Stimulated activated effector memory CD8-positive, alpha-beta T cell treated with anti-CD3 and anti-CD28 coated beads, Interleukin-12 subunit alpha, Interleukin-12 subunit beta, amount 100 ng/mL, for 72 hours (primary cell): ENCODE measurements at regions not wholly inside any gene's neighbourhood (a gene's known extent, or its start where the extent isn't known, plus 50 kb on each side); places are given as distances from the start of the nearest gene placed in this dataset.
"Not testable (repeated sequence)": the region's sequence is repeated elsewhere in the genome, so short reads cannot be mapped to it uniquely, and the experiment has no call there.

Experiments
- ATAC-seq: fragments of 150-1000 bp; cut with Tn5 transposase; 2 replicates; pipeline ENCODE4 v1.10.0; 2021
- DNase-seq, 2 donors: peaks; one replicate each; pipeline ENCODE4 v3.0.0; 2021 to 2022; ENCODE audit warnings: low spot score in 2 of 2
- H3K27ac Mint-ChIP-seq: one replicate; pipeline ENCODE4 v1.8.0; 2022; ENCODE audit warnings: mild to moderate bottlenecking, mixed read lengths
- H3K36me3 Mint-ChIP-seq: one replicate; pipeline ENCODE4 v1.8.0; 2022; ENCODE audit warnings: mild to moderate bottlenecking, mixed read lengths
- H3K4me1 Mint-ChIP-seq: one replicate; pipeline ENCODE4 v1.8.0; 2022; ENCODE audit warnings: mixed read lengths
- H3K4me3 Mint-ChIP-seq: one replicate; pipeline ENCODE4 v1.8.0; 2022; ENCODE audit warnings: mild to moderate bottlenecking, mixed read lengths
- H3K9me3 Mint-ChIP-seq: one replicate; pipeline ENCODE4 v1.8.0; 2022; ENCODE audit warnings: mixed read lengths

DNA sequence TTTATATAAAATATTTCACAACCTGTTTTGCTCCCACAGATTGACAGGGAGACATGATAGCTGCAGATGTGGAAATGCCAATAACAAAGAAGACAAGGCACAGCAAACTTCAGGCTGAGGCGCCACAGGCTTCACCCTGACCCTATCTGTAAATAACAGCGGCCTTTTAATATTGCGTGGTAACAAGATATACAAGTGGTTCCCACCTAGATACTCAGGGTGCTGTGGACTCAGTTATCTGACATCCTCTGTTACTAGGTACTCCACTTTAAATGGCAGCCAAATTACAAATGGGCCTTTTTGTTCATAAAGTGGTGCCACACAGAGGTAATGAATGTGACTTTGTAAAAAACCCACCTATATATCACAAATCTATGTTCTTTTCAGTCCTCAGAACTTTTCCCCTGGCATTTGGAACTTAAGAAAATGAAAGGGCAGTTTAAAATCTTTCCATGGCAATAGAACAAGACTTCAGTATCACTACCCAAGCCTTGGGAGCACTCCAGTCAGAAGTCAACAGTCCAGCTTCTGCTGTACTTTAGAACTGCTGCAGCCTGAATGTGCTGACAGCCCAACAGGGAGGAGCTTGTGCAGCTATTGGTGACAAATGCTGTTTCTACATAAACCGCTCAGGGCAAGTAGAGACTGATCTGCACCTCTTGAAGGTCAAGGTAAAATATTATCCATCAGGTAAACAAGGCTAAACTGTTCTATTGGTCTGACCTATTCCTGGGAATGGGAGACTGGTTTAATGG is 86.2 kb upstream of the DCD start:
- peaks cover 9% of the 10 kb centered on the region for H3K9me3 Mint-ChIP-seq
- ATAC-seq (no peak), DNase-seq (no peak)
- no peak overlapping the region for H3K4me3 Mint-ChIP-seq
- H3K36me3 Mint-ChIP-seq: no peaks in the 10 kb centered on the region
- peaks cover 39% of the 10 kb centered on the region for H3K4me1 Mint-ChIP-seq
- no peak overlapping the region for H3K27ac Mint-ChIP-seq

DNA sequence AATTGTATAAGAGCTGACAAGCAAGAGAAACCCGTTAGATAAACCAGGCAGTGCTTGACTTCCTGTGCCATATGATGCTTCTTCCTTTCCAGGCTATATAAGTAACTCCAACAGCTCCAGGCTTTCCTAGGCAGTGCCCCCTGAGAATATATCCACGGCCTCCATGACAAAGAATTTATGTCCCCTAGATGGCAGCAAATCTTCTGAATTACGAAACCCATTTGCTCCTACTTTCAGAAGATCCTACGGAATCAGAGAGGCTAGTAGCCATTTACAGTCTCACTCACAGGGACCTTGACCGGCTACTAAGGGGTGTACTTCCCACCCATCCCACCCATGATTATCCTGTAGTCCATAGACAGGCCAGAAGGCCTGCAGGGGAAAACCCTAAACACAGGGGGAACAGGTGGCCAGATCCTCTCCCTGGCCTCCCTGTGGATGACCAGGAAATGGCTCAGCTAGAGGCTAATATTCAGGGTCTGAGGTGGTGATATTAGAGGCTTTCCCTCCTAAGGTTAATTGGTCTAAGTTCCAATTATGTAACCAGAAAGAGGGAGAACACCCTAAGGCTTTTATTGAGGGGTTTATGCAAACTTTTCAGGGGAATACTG is 77.2 kb upstream of the DCD start:
- Mint-ChIP-seq H3K36me3 (no peaks in the 10 kb centered on the region), H3K4me3 (no peak overlapping the region), H3K27ac (no peak overlapping the region), H3K9me3 (no peaks in the 10 kb centered on the region), H3K4me1 (no peaks in the 10 kb centered on the region)
- DNase-seq: no peak
- ATAC-seq: no peak

DNA sequence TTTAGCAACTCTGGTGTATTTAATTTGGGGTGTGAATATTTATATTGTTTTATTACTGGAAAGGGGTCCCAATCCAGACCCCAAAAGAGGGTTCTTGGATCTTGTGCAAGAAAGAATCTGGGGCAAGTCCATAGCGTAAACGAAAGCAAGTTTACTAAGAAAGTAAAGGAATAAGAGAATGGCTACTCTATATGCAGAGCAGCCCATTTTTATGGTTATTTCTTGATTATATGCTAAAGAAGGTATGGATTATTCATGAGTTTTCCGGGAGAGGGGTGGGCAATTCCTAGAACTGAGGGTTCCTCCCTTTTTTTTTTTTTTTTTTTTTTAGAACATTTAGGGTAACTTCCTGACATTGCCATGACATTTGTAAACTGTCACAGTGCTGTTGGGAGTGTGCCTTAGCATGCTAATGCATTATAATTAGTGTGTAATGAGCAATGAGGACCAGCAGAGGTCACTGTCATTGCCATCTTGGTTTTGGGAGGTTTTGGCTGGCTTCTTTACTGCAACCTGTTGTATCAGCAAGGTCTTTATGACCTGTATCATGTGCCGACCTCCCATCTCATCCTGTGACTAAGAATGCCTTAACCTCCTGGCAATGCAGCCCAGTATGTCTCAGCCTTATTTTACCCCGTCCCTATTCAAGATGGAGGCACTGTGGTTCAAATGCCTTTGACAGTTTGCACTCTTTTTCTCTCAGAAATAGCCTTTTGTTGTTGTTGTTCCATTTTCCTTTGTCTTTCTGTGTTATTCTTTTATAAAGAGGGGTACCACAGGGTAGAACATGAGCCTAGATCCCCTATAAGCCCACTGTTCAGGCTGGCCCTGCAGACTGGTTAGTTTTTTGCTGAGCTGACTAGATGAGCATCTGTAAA is 75.5 kb upstream of the DCD start:
- DNase-seq: peak in 1 of 2 donors; percentile 56
- Mint-ChIP-seq H3K4me1 (no peaks in the 10 kb centered on the region), H3K9me3 (no peaks in the 10 kb centered on the region), H3K4me3 (no peak overlapping the region), H3K36me3 (no peaks in the 10 kb centered on the region), H3K27ac (no peak overlapping the region)
- ATAC-seq: peak; percentile 42

DNA sequence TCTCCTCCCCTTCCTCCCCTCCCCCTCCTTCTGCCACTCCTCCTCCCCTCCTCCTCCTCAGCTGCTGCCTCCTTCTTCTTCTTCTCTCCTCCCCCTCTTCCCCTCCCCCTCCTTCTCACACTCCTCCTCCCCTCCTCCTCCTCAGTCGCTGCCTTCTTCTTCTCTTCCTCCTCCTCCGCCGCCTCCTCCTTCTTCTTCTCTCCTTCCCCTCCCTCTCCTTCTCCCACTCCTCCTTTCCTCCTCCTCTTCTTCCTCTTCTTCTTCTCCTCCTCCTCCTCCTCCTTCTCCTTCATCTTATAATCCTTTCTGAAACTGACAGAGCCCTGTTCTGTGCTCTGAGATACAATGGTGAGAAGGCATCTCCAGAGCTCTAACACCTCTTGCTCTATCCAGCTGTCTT is 73.1 kb upstream of the DCD start:
- DNase-seq (no peak), ATAC-seq (no peak)
- Mint-ChIP-seq H3K9me3 (no peaks in the 10 kb centered on the region), H3K36me3 (no peaks in the 10 kb centered on the region), H3K4me1 (no peaks in the 10 kb centered on the region), H3K4me3 (no peak overlapping the region), H3K27ac (no peak overlapping the region)

DNA sequence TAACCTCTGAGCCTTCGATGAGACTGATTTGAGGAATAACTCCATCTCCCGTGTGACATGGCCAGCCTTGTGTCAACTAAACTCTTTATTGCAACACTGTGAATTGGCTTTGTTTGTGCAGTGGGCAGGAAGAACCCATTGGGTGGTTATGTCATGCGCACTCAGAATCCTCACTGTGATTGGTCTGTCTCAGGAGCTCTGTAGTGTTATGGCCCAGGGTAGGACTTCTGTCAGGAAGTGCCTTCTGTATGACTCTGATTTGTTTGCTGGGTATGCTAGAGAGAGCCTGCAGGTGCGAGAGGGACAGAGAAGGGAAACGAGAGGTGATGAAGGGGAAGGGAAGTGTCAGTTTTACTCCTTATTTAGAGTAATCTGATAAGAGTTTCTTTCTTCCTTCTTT is 71.5 kb upstream of the DCD start:
- Mint-ChIP-seq H3K4me3 (no peak overlapping the region), H3K36me3 (no peaks in the 10 kb centered on the region), H3K27ac (peak overlapping the region; percentile 24), H3K4me1 (no peaks in the 10 kb centered on the region), H3K9me3 (no peaks in the 10 kb centered on the region)
- DNase-seq (no peak), ATAC-seq (no peak)

DNA sequence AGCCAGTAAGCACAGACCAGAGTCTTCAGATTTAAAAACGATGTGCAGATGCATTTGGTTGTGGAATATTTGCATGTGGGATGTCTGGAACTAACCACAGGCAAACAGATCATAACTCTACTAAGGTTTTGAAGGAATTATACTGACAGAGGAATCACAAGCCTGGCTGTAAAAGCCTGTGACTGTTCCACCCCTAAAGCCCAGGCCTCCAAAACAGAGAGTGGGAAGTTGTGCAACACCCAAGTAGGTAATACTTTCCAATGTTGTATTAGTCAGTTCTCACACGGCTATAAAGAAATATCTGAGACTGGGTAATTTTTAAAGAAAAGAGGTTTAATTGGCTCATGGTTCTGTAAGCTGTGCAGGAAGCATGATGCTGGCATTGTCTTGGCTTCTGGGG is 68.1 kb upstream of the DCD start:
- no peak for ATAC-seq
- Mint-ChIP-seq H3K9me3 (no peaks in the 10 kb centered on the region), H3K36me3 (no peaks in the 10 kb centered on the region), H3K27ac (no peak overlapping the region), H3K4me1 (no peaks in the 10 kb centered on the region), H3K4me3 (no peak overlapping the region)
- DNase-seq: no peak

DNA sequence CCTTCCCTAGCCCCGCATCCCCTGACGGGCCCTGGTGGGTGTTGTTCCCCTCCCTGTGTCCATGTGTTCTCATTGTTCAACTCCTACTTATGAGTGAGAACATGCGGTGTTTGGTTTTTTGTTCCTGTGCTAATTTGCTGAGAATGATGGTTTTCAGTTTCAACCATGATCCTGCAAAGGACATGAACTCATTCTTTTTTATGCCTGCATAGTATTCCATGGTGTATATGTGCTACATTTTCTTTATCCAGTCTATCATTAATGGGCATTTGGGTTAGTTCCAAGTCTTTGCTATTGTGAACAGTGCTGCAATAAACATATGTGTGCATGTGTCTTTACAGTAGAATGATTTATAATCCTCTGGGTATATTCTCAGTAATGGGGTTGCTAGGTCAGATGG is 65.7 kb upstream of the DCD start:
- H3K4me1 Mint-ChIP-seq, ATAC-seq, H3K27ac Mint-ChIP-seq, H3K9me3 Mint-ChIP-seq, DNase-seq, H3K36me3 Mint-ChIP-seq, H3K4me3 Mint-ChIP-seq: not testable (repeated sequence)

DNA sequence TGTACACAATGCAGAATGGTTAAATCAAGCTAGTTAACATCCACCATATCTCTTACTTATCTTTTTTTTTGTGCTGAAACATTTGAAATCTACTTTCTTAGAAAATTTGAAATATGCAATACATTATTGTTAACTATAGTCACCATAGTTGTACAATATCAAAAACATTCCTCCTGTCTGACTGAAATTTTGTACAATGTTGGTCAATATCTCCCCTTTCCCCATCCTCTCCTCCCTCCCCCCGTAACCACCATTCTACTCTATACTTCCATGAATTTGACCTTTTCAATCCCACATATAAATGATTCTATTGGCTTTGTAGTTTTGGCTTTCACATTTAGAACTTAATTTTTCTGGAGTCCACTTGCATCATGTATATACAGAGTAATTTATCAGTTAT is 63.5 kb upstream of the DCD start:
- Mint-ChIP-seq H3K4me1 (no peaks in the 10 kb centered on the region), H3K9me3 (no peaks in the 10 kb centered on the region), H3K36me3 (no peaks in the 10 kb centered on the region), H3K27ac (no peak overlapping the region), H3K4me3 (no peak overlapping the region)
- DNase-seq (no peak), ATAC-seq (no peak)

DNA sequence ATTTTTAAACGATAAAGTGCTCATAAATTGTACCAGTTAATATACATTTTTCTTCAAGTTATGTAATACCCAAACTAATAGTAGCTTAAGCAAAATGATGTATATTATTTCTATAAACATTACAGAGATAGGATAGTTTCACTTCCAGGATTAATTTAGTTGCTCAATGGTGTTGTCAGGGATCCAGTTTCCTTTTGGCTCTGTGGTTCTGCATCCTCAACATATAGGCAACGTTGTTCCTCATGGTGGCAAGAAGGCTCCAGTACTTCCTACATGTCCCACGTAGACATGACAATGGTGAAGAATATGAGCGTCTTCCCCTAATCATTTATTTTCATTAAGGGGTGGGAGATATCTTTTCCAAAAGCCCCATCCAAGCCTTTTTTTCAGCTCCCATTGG is 60.7 kb upstream of the DCD start:
- Mint-ChIP-seq H3K4me3 (no peak overlapping the region), H3K9me3 (no peaks in the 10 kb centered on the region), H3K4me1 (no peaks in the 10 kb centered on the region), H3K27ac (no peak overlapping the region), H3K36me3 (no peaks in the 10 kb centered on the region)
- ATAC-seq: no peak
- DNase-seq: no peak

DNA sequence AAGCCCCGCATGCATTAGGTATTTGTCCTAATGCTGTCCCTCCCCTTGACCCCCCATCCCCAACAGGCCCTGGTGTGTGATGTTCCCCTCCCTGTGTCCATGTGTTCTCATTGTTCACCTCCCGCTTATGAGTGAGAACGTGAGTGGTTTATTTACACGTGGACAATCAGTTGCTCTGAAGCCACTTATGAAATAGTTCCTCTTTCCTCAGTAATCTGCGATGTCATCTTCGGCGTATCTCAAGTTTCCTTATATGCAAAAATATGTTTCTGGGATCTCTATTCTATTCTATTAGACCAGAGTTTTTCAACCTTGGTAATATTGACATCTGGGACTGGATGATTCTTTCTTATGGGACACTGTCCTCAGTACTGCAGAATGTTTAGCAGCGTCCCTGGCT is 56.0 kb upstream of the DCD start:
- no peaks in the 10 kb centered on the region for H3K36me3 Mint-ChIP-seq
- H3K4me1 Mint-ChIP-seq: no peaks in the 10 kb centered on the region
- ATAC-seq: no peak
- DNase-seq: no peak
- H3K27ac Mint-ChIP-seq: no peak overlapping the region
- H3K9me3 Mint-ChIP-seq: no peaks in the 10 kb centered on the region
- H3K4me3 Mint-ChIP-seq: no peak overlapping the region

DNA sequence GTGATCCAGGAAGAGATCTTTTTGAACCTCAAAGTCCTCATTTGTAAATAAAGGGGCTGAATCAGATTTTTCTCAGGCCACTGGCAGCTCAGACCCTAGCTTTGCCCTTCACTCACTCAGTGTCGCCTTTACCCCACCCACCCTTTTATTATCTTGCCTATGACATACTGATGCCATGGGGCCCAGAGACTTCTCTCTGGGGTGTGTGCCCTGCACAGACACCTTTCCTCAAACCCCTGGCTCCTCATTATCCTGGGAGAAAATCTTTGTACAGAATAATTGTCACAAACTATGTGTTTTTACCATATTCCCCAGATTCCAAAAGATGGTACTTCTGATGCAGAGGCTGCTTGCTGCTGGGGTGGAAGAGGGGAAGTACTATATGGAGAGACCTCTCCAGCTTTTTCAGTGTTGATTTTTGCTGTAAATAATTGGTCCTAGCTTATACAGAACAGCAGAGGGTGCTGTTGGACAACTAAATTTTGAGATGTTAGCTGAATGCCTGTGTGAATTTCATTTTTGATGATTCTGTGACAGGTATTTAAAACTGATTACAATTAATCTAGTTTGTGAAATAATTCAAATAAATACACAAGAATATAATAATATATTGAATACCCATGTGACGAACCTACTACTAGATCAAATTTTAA is 53.9 kb upstream of the DCD start:
- no peaks in the 10 kb centered on the region for H3K9me3 Mint-ChIP-seq

DNA sequence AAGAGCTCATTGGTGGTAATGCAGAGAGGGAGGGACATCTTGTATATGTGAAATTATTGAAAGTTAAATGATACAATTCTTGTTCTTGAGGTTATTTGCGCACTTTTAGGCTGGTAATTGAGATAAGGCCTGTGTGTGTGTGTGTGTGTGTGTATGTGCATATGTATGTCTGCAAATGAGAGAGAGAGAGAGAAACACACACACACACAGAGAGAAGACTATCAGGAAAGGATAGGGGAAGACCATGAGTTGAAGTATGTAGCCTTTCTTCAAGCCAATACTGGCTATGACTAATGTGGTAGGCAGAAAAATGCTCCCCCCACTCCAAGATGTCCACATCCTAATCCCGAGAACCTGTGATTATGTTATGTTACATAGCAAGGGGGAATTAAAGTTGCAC is 52.7 kb upstream of the DCD start:
- no peaks in the 10 kb centered on the region for H3K36me3 Mint-ChIP-seq
- H3K9me3 Mint-ChIP-seq: no peaks in the 10 kb centered on the region
- H3K27ac Mint-ChIP-seq: no peak overlapping the region
- DNase-seq (no peak), ATAC-seq (no peak)
- H3K4me1 Mint-ChIP-seq: no peaks in the 10 kb centered on the region
- no peak overlapping the region for H3K4me3 Mint-ChIP-seq

More for the DNA sequence above, 53.9 kb upstream of the DCD start:
- ATAC-seq (no peak), DNase-seq (no peak)
- Mint-ChIP-seq H3K36me3 (no peaks in the 10 kb centered on the region), H3K27ac (no peak overlapping the region), H3K4me1 (no peaks in the 10 kb centered on the region), H3K4me3 (no peak overlapping the region)

DNA sequence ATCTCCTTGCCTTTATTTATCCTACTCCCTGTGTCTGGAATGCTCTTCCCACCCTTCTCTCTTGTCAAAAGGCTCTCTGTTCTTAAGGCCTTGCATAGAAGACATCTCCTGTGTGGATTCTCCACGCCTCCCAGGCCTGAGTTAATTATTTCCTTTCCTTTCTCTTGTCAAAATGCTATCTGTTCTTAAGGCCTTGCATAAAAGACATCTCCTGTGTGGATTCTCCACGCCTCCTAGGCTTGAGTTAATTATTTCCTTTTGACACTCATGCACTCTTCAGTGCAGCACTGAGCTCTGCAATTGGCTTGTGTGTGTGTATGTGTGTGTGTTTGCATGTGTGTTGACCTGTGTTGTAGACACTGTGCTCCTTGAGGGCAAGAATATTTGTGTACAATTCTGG is 52.1 kb upstream of the DCD start:
- no peaks in the 10 kb centered on the region for H3K9me3 Mint-ChIP-seq
- no peak overlapping the region for H3K4me3 Mint-ChIP-seq
- H3K36me3 Mint-ChIP-seq: no peaks in the 10 kb centered on the region
- no peak overlapping the region for H3K27ac Mint-ChIP-seq
- no peaks in the 10 kb centered on the region for H3K4me1 Mint-ChIP-seq
- no peak for DNase-seq
- no peak for ATAC-seq
